ENCODE measurements at regions not wholly inside any gene's neighbourhood (a gene's known extent, or its start where the extent isn't known, plus 50 kb on each side); places are given as distances from the start of the nearest gene placed in this dataset.

GRCh38 chr7:85781606-85782005, 594.8 kb upstream of the SEMA3D start:
- TF ChIP-seq CTCF (IDR thresholded peaks at IDR 0.05; ENCODE audit: low read depth, low read length) = no peak
- no peak for DNase-seq (ENCODE audit: extremely low read depth, low read depth)

- DNase-seq (ENCODE audit: extremely low read depth, low read depth) = no peak
- no peak for TF ChIP-seq CTCF (IDR thresholded peaks at IDR 0.05; ENCODE audit: low read depth, low read length)
Observed at GRCh38 chr7:85776691-85777345, 590.0 kb upstream of the SEMA3D start.

GRCh38 chr7:85775431-85775830, 588.6 kb upstream of the SEMA3D start:
- DNase-seq (ENCODE audit: extremely low read depth, low read depth) = no peak
- TF ChIP-seq CTCF (IDR thresholded peaks at IDR 0.05; ENCODE audit: low read depth, low read length) = no peak

GRCh38 chr7:85774986-85775385, 588.1 kb upstream of the SEMA3D start:
- no peak for DNase-seq (ENCODE audit: extremely low read depth, low read depth)
- no peak for TF ChIP-seq CTCF (IDR thresholded peaks at IDR 0.05; ENCODE audit: low read depth, low read length)

GRCh38 chr7:85773116-85773728, 586.4 kb upstream of the SEMA3D start:
- TF ChIP-seq CTCF (IDR thresholded peaks at IDR 0.05; ENCODE audit: low read depth, low read length) = no peak
- DNase-seq (ENCODE audit: extremely low read depth, low read depth) = peak; percentile 40

GRCh38 chr7:85771516-85771915, 584.7 kb upstream of the SEMA3D start:
- DNase-seq (ENCODE audit: extremely low read depth, low read depth) = no peak
- no peak for TF ChIP-seq CTCF (IDR thresholded peaks at IDR 0.05; ENCODE audit: low read depth, low read length)

- no peak for TF ChIP-seq CTCF (IDR thresholded peaks at IDR 0.05; ENCODE audit: low read depth, low read length)
- peak; percentile 84 for DNase-seq (ENCODE audit: extremely low read depth, low read depth)
Observed at GRCh38 chr7:85770332-85770731, 583.5 kb upstream of the SEMA3D start.

All from AG09319 (cell line).